ENCODE measurements at regions not wholly inside any gene's neighbourhood (a gene's known extent, or its start where the extent isn't known, plus 50 kb on each side); places are given as distances from the start of the nearest gene placed in this dataset.

DNA sequence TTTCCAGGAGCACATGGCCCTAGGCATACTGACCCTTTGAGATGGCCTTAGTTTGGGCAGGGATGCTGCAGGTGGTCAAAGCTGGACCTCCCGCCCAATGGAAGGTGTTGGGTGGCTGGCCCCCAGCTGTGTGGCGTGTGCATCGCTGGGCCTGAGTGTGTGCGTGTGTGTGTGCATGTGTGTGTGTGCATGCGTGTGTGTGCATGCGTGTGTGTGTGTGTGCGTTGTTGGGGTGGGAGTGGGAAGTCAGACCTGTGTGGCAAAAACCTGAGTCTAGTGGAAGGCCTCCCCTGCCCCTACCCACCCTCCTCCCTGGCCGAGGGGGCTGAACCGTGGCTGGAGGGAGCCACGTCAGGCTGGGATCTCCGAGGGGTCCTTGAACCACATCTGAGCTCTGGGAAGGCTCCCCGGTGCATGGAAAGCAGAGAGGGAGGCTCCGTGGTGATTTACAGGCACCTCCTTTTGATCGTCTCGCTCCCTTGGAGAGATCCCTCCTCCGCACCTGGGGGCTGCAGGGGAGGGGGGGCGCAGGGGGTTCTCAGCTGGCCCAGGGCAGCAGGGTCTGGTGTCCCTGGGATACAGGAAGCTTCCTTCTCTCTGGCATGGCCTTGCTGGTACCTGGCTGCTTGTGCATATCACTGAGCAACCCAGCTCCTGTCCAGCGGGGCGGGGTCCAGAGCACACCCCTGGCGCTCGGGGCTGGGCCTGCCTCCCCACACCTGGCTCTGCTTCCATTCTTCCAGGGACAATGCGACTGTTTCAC lies 124.7 kb upstream of the WNT4 start:
- DNase-seq: no peak

DNA sequence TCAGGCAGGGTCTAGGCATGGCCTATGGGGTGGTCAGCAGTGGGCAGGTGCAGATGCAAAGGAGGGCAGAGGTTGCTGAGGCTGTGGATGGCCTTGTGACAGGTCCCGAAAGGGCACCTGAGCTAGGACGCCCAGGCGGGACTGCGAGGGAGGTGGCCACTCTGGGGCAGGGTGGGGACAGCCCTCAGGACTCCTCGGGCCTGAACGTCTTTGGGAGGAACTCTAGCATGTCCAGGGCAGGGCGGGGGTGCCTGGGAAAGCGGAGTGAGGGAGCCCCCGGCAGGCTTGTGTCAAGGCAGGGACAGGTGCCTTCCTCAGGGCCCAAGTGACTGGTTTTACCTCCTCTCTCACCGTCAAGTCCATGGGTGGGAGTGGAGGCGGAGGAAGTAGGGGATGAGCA lies 125.4 kb upstream of the WNT4 start:
- no peak for DNase-seq

DNA sequence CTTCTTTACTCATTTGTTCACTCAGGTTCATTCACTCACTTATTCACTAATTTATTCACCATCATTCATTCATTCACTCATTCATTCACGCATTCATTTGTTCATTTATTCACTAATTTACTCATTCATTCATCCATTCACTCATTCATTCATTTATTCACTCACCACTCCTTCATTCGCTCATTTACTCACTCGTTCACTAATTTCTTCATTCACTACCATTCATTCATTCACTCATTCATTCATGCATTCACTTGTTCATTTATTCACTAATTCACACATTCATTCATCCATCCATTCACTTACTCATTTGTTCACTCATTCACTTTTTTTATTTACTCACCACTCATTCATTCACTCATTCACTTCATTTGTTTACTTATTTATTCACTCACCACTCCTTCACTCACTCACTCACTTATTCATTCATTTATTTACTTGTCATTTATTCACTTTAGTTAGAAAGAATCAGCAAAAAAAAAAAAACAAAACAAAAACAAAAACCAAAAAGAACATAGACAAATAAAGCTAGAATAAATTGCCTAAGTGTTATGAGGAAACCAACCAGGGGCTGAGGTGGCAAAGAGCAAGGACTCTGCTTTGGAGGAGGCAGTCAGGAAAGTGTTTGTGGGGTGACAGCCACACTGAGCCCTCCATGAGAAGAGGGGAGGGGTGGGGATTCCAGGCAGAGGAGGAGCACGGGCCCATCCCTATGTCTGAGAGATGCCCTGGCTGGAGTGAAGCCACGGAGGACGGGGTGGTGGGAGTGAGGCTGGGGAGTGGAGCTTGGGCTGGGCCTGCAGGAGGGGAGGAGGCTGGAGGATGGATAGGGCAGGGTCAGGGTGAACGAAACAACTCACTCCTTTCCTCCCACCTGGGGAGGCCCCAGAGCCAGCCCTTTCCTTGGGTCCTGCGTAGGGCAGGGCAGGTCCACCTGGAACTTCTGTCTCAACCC lies 129.2 kb upstream of the WNT4 start:
- DNase-seq: no peak

DNA sequence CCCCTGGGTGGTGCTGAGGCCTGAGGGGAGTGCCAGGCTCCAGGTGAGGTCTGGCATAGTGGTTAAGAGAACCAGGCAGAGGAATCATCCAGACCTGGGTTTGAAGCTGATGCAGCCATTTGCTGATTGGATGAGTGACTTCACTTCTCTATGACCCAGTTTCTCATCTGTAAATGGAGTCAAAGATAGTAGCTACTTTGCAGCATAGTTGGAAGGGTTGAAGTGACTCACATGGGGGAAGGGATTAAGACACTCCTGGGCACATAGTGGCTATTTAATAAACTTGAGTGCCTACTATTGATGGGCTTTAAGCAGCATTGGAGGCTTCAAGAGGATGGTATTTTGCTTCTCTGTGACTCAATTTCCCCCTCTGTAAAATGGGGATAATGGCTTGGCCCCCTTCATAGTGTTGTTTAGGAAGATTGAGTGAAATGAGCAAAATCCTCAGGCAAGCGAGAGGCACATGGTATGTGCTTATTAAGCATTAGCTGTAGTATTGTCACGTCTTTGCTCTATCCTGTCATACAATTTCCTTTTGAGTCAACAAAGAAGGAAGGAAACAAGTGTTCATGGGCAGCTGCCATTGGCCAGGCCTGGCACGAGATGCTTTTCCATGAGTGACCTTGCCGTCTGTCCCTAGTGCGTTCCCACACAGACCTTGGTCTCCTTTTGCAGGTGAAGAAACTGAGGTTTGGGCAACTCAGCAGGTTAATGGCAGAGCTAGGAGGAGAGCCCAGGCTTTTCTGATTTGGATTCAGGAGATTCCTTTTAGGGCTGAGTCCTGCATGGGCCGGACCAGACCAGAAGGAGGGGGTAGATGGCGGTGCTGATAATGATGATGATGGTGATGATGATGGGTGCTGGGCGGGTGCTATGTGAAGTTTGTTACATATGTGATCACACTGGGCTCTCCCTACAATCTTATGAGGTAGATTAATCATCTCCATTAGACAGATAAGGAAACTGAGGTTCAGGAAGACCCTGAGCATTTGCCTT lies 131.1 kb upstream of the WNT4 start:
- DNase-seq: no peak

DNA sequence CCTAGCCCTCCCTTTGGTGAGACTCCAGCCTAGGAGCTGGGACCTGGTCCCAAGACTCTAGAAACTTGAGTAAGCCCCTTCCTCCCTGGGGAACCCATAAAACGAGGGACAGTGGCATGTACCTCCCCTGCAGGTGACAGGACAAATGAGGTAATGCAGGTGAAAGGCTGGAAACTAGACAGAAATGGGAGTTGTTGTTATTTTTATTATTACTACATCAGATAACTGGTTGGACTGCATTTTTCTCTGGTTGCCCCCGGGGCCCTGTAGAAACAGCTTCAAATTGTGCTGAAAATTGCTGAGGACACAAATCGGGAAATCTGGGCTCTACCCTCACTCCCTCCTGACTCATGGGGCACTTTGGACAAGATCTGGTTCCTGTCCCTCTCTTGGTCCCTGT lies 132.3 kb upstream of the WNT4 start:
- no peak for DNase-seq

DNA sequence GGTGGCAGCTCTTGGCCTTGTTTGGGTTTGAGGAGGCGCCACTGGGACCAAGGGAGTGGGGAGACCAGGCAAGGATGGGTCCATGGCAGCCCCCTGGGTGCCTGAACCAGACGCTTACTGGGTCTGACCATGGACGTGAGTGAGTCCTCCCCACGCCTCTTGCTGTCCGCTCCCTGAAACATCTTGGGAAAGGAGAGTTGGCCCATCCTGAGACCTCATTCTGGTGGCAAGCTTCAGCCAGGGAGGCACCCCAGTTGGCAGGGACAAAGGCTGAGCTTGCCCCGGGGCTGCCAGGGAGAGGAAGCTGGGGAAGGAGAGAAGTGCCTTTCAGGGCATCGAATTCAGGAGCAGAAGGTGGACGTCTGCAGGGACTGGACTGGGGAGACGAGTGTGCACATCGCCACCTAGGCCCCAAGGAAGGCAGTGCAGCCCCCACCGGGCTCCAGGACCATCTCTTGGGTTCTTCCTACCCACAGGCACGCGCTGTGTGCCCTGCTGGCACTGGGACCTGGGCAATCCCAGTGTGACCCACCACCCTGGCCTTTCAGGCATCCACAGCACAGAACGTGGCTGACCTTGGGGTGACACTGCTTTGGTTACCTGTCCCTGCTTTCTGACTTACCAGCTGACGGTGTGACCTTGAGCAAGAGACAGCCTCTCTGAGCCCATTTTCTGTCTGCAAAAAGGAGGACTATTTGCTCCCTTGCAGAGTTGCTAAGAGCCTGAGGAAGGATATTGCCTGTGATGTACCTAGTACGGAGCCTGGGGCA lies 132.9 kb upstream of the WNT4 start:
- DNase-seq: peak; percentile 19

DNA sequence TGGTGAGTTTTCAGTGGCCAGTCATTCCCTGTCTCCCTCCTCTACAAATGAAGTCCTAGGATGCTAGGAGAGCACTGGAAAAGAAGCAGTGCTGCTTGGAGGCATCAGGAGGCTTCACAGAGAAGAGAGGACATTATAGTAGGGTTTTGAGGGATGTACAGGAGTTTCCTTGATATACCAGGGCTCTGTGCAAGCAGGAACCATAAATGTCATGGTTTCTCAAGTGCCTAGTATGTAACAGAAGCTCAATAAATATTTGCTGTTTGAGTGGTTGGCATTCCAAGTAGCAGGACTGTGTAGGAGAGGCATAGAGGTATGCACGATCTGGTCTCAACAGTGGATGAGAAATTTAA lies 133.5 kb upstream of the WNT4 start:
- DNase-seq: no peak

DNA sequence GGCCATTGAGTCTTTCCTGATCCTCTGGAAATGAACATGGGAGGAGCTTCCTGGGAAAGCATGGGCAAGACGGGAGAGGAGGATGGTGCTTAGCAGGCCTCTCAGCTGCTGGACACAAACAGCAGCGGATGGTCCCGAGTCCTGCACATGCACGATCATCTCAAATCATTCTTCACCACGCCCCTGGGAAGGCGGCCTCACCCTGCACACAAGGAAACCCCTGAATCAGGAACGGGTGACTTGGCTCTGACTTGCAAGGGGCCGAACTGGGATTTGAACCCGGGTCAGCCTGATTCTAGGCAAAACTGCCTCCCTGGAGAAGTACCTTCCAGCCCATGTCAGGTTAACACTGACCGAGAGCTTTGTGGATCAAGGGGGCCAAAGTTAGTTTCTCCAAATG lies 134.8 kb upstream of the WNT4 start:
- no peak for DNase-seq

DNA sequence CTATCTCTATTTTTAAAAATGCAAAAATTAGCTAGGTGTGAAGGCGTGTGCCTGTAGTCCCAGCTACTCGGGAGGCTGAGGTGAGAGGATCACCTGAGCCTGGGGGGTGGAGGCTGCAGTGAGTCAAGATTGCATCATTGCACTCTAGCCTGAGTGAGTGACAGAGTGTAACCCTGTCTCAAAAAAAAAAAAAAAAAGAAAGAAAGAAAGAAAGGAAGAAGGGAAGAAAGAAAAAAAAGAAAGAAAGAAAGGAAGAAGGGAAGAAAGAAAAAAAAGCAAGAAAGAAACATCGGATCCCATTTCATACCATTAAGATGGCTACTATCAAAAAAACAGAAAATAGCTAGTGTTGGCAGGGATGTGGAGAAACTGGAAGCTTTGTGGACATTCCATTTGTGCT lies 136.8 kb upstream of the WNT4 start:
- no peak for DNase-seq

DNA sequence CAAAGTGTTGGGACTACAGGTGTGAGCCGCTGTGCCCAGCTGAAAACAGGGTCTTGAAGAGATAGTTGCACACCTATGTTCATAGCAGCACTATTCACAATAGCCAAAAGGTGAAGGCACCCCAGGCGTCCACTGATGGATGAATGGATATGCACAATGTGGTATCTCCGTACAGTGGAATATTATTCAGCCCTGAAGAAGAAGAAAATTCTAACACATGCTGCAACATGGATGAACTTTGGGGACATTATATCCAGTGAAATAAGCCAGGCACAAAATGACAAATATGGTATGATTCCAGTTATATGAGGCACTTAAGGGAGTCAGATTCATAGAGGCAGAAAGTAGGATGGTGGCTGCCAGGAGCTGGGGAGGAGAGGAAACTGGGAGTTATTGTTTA lies 137.6 kb upstream of the WNT4 start:
- no peak for DNase-seq

DNA sequence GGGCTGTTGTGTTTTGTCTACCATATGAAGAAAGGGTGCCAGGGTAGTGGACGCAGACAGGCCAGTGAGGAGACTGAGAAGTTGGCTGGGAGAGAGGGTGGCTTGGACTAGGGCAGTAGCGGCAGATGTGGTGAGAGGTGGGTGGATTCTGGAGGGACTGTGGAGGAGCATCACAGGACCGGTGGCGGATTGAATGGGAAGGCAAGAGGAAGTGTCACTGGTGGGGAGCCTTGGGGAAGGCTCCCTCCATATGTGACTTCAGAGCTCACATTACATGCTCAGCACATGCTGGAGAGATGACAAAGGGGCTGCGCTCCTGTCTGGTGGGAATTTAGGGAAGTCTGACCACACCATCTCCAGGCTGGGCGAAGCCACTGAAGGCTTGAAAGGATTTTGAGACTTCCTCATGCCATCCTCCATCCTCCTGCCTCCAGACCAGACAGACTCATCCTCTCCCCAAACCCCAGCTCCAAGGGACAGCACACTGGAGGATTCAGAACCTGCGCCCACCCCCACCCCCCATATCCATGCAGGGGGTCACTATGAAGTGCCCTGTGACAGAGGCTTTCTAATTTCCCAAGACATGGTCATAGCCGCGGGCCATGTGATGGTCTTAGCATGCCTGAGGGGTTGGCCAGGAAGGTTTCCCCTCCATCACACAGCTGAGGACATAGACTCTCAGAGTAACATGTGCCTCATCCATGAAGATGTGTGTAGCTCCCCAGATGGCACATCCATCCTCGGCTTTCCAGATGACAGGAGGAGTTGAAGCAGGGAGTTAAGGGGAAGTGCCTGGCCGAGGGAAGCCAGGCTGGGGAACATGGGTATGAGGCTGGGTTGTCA lies 138.8 kb upstream of the WNT4 start:
- DNase-seq: no peak

DNA sequence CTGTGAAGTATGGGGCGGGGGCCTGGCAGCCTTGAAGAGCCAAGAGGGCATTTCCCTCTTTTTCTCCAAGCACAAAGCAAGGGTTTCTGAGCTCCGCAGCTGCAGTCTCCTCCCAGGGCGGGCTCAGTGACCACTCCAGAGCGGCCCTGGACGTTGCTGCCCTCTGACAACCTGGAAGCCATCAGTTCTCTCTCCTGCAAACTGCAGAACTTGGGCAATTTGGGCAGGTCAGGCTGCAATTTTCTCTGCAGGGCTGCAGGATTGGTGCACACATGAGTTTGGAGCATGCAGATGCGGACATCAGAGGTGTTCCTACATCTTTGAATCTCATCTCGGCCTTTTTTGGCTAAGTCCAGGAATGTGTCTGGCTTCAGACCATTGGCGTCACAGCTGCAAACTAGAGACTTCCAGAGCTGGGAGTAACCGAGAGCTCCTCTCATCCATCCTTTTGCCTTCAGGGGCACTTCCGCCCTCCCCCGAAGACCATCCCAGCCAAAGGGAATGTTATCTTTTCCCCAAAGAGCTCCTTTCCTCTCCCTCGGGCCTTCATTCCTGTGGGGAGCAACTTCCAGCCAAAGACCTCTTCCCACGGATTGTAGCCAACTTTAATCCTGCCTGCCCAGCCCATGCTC lies 139.6 kb upstream of the WNT4 start:
- no peak for DNase-seq

DNA sequence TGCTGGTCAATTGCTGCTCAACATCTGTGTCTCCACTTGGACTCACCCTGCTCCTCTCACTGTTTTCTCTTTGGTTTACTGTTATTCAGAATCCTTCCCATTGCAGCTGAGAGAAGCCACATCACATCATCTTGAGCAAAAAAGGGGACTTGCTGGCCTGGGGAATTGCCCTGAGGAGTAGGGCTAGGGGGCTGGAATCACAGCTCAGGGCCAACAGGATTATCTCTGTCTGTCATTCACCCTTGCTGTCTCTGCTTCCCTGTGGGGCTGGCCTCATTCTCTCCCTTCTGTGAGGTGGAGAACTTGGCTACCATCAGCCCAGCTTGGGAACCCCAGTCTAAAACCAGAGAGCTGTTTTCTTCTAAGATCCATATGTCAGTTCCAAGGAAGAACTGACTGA lies 140.7 kb upstream of the WNT4 start:
- DNase-seq: no peak

DNA sequence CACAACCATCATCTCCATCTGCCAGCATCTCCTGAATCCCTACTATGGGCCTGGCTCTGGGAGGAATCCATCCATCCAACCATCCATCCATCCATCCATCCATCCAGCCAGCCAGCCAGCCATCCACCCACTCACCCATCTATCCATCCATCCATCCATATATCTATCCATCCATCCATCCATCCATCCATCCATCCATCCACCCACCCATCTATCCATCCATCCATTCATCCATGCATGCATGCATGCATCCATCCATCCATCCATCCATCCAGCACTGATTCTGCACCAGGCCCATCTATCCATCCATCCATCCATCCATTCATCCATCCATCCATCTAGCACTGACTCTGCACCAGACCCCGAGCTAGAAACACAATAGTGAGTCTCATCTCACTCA lies 141.3 kb upstream of the WNT4 start:
- DNase-seq: no peak

DNA sequence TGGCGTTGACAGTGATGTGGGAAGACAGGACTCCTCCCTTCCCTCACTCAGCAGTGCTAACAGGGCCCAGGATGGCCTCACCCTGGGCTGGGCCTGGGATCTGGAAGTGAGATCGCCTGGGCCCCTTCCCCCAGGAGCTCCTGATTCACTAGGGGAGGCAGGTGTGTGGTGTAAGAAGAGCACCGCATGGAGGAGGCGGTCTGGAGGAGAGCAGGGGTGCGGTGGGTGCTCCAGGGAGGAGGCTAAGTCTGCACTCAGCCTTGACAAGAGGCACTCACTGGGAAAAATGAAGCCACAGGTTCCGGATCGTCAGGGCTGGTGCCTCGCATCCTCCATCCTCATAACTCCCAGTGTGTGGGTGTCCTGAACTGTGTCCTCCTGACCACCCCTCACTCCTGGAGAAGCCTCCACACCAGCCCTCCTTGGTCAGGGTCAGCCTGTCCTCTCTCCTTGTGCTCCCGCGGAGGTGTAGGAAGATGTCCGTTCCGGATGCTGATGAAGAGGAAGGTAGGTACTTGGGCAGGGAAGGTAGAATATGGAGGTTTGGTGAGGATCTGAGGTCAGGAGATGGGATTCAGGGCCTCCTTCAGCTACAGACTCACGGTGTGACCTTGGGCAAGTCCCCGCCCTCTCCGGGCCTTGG lies 142.1 kb upstream of the WNT4 start:
- DNase-seq: no peak

DNA sequence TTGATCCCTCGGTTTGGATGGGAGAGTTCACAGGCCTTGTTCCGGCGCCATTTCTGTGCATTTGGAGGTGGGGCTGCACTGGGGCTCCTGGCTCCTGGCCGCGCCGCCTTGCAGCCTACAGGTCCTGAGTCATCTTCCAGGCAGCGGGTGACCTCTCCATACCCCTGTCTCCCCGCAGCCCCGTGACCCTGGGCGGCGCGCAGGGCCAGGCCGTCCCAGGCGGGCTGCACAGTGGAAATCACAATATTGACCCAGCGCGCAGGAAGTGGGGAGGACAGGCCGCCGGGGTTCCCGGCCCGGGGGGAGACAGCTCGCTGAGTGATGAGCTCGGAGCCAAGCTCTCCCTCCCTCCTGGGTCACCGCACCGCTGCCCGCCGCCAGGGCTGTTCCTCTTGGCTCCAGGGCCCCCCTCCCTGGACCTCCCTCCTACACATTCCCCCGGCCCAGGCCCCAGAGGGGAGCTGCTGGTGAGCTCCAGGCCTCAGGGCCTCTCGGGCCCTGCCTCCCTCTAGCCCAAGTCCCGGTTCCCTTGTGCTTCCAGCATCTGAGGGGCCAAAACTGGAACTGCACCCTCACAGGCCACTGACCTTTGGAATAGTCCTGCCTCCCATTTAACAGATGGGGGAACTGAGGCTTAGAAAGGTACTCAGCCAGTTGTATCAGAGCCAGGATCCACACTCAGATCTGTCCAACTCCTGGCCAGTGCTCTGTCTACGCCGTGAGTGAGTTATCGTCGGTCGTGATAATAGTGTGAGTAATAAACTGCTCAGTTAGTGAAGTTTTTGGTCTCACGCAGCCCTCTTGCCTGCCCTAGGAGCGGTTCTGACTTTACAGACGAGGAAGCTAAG lies 142.9 kb upstream of the WNT4 start:
- no peak for DNase-seq

DNA sequence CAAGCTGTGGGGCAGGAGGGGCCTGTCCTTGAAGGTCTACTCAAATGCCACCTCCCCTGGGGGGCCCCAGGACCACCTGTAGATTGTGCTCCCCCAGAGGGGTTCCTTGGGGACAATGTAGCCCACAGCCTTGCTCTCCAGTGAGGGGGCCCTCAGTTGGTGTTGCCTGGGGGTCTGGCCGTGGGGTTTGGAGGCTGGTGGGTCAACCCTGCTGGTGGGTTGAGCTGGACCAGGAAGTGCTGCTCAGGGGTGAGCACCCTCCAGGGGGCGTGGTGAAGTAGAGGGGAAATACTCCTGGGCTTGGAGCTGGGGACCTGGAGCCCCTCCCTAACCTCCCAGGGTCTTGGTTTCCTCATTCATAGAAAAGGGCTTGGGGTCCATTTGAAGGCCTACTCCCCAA lies 143.6 kb upstream of the WNT4 start:
- no peak for DNase-seq

DNA sequence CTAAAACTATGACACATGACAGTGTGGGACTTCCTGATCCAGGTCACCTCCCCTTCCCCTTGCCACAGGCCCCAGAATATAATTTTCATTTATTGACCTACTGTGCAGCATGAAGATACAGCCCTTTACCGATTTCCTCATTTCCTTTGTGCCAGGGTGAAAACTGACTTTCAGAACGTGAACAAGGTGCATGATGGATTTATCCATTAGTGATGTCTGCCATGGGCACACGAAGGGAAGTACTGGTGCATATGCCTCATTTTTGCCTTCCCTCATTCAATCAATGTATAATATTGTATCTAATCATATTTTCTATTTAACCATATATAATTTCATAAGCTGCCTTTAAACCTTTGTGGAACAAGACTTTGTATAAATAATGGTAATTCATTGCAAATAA lies 144.4 kb upstream of the WNT4 start:
- no peak for DNase-seq

DNA sequence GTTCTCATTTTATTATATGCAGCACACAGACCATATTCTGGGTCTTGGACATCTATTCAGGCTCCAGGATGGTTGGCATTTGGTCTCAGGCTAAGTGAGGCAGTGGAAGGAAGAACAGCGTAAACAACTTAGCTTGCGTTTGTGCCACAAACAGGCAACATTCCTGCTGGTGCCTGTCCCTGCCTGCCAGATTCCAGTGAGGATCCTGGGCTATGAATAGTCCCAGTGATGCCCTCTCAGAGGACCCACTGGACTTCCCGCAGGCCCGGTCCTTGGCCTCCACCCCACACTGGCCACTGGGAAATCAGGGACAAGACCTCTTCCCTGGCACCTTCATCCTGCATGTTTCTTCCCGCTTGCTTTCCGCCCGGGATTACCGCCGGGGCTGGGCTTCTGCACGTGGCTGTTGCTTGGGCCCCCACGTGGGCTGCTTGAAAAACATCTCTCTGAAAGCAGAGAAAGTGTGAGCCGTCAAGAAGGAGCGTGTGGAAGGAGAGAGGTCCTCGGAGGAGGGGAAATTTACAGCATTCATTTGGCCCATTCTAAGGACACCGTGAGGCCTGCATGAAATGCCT lies 145.1 kb upstream of the WNT4 start:
- DNase-seq: no peak
